ENCODE measurements at regions not wholly inside any gene's neighbourhood (a gene's known extent, or its start where the extent isn't known, plus 50 kb on each side); places are given as distances from the start of the nearest gene placed in this dataset.

- Histone ChIP-seq H2AK5ac (ENCODE audit: insufficient read length, low read length) (no peak overlapping the region), H3K23ac (ENCODE audit: insufficient read length, low read depth, low read length) (no peak overlapping the region), H4K8ac (replicated peaks; ENCODE audit: insufficient read length, low read depth, low read length) (no peak overlapping the region), H2BK12ac (ENCODE audit: insufficient read length, low read depth, low read length) (no peak overlapping the region), H3K27me3 (ENCODE audit: insufficient read depth, low read length) (no peaks in the 10 kb centered on the region), H3T11ph (ENCODE audit: low read length) (no peak overlapping the region), H3K56ac (ENCODE audit: insufficient read length, low read depth, low read length) (no peak overlapping the region), H3K4ac (ENCODE audit: low read depth, low read length) (no peak overlapping the region), H3K14ac (ENCODE audit: insufficient read depth, low read length) (no peak overlapping the region), H3K4me2 (ENCODE audit: insufficient read depth, insufficient read length, low read length) (no peak overlapping the region), H3K79me2 (ENCODE audit: insufficient read depth, low read length) (no peaks in the 10 kb centered on the region), H3K18ac (ENCODE audit: insufficient read length, low read depth, low read length) (no peak overlapping the region), H3K4me1 (ENCODE audit: insufficient read depth, low read length) (no peaks in the 10 kb centered on the region), H3K9ac (ENCODE audit: extremely low read depth, insufficient read length, low read length) (no peak overlapping the region), H3K27ac (ENCODE audit: insufficient read length, low read depth, low read length) (no peak overlapping the region), H2BK120ac (ENCODE audit: low read depth, low read length, poor library complexity, severe bottlenecking) (no peak overlapping the region), H3K9me3 (ENCODE audit: control insufficient read depth, low read depth, low read length) (no peaks in the 10 kb centered on the region), H4K5ac (ENCODE audit: insufficient read length, low read depth, low read length) (no peak overlapping the region), H3K23me2 (ENCODE audit: insufficient read length, low read depth, low read length, poor library complexity, severe bottlenecking) (no peaks in the 10 kb centered on the region), H2AFZ (ENCODE audit: low read length) (no peak overlapping the region), H4K20me1 (ENCODE audit: control insufficient read depth, insufficient read depth, insufficient read length) (no peaks in the 10 kb centered on the region), H2BK5ac (ENCODE audit: insufficient read length, low read length) (no peak overlapping the region), H2BK20ac (ENCODE audit: low read depth, low read length, poor library complexity, severe bottlenecking) (no peak overlapping the region), H3K79me1 (ENCODE audit: insufficient read depth, low read depth, low read length, poor library complexity, severe bottlenecking) (no peaks in the 10 kb centered on the region), H2BK15ac (ENCODE audit: low read depth, low read length) (no peak overlapping the region), H4K91ac (ENCODE audit: insufficient read length, low read depth, low read length) (no peak overlapping the region)
- Mint-ChIP-seq H3K27me3 (ENCODE audit: low read depth) (no peaks in the 10 kb centered on the region; the same call in 1 of the 2 replicates), H3K4me1 (peaks cover 0 to 14% of the 10 kb centered on the region in 2 experiments; a peak in 2 of 4 replicates), H3K27ac (no peak overlapping the region), H3K9me3 (peaks cover 4 to 5% of the 10 kb centered on the region in 2 experiments; a peak in 3 of 5 replicates), H3K4me3 (no peak overlapping the region), H3K36me3 (ENCODE audit: insufficient read depth in 1 of 3, low read depth in 3 of 3) (no peaks in the 10 kb centered on the region; a peak in 1 of 7 replicates)
- WGBS (ENCODE audit: extremely low coverage, insufficient read length, low lambda C conversion rate) = no CpG with 5 or more reads among the region's 1 CpG
- TF ChIP-seq CTCF (conservative IDR thresholded peaks at IDR 0.05) = no peak
- no peak for DNase-seq
These were observed 1033.4 kb upstream of the LCORL start for GRCh38 chr4:19054916-19055315.
